HepG2 (cell line): ENCODE measurements at regions not wholly inside any gene's neighbourhood (a gene's known extent, or its start where the extent isn't known, plus 50 kb on each side); places are given as distances from the start of the nearest gene placed in this dataset.

Source experiments
- FOXK2 ChIP-seq: fragments of 450-650 bp; IDR thresholded peaks from 2 replicates; pipeline ENCODE4 v1.6.1; 2016
- GZF1 ChIP-seq: sonication (generic); formaldehyde crosslinking; IDR thresholded peaks from 2 replicates; pipeline ENCODE4 v1.5.1; 2020; ENCODE audit warnings: mild to moderate bottlenecking, missing genetic modification reagents
- MIER2 ChIP-seq: IDR thresholded peaks from 2 replicates; pipeline ENCODE4 v1.6.1; 2016; ENCODE audit warnings: missing biosample characterization, missing genetic modification reagents
- MLLT10 ChIP-seq: sonication (generic); formaldehyde crosslinking; IDR thresholded peaks from 2 replicates; pipeline ENCODE4 v1.4.0; 2020; ENCODE audit warnings: missing genetic modification reagents
- RXRB ChIP-seq: IDR thresholded peaks from 2 replicates; pipeline ENCODE4 v1.6.1; 2016; ENCODE audit warnings: borderline replicate concordance, missing genetic modification reagents, missing compliant biosample characterization
- THRA ChIP-seq: sonication (generic); formaldehyde crosslinking; IDR thresholded peaks from 2 replicates; pipeline ENCODE4 v1.4.0; 2020; ENCODE audit warnings: missing genetic modification reagents, borderline replicate concordance
- ZBTB39 ChIP-seq: sonication (generic); formaldehyde crosslinking; IDR thresholded peaks from 2 replicates; pipeline ENCODE4 v1.5.0; 2020; ENCODE audit warnings: missing genetic modification reagents
- ZNF138 ChIP-seq: sonication (generic); formaldehyde crosslinking; IDR thresholded peaks from 2 replicates; pipeline ENCODE4 v1.5.0; 2020; ENCODE audit warnings: mild to moderate bottlenecking, low read depth, missing genetic modification reagents
- ZNF281 ChIP-seq: sonication (generic); formaldehyde crosslinking; IDR thresholded peaks from 2 replicates; pipeline ENCODE4 v1.4.0; 2020; ENCODE audit warnings: missing genetic modification reagents, borderline replicate concordance
- ZNF30 ChIP-seq: sonication (generic); formaldehyde crosslinking; IDR thresholded peaks from 2 replicates; pipeline ENCODE4 v1.5.0; 2020; ENCODE audit warnings: mild to moderate bottlenecking, missing genetic modification reagents
- ZNF367 ChIP-seq: sonication (generic); formaldehyde crosslinking; IDR thresholded peaks from 2 replicates; pipeline ENCODE4 v1.4.0; 2020; ENCODE audit warnings: missing genetic modification reagents, borderline replicate concordance
- ZNF770 ChIP-seq: sonication (generic); formaldehyde crosslinking; IDR thresholded peaks from 2 replicates; pipeline ENCODE4 v1.5.0; 2020; ENCODE audit warnings: mild to moderate bottlenecking, missing genetic modification reagents
- TF ChIP-seq, protein P1 (sequence below): IDR thresholded peaks from 2 replicates; pipeline ENCODE4 v1.6.1; 2012; ENCODE audit warnings: low read depth, low read length, improper control_type of control experiment
- TF ChIP-seq, protein P2 (sequence below): sonication (generic); formaldehyde crosslinking; IDR thresholded peaks from 2 replicates; pipeline ENCODE4 v1.4.0; 2020; ENCODE audit warnings: missing genetic modification reagents

DNA sequence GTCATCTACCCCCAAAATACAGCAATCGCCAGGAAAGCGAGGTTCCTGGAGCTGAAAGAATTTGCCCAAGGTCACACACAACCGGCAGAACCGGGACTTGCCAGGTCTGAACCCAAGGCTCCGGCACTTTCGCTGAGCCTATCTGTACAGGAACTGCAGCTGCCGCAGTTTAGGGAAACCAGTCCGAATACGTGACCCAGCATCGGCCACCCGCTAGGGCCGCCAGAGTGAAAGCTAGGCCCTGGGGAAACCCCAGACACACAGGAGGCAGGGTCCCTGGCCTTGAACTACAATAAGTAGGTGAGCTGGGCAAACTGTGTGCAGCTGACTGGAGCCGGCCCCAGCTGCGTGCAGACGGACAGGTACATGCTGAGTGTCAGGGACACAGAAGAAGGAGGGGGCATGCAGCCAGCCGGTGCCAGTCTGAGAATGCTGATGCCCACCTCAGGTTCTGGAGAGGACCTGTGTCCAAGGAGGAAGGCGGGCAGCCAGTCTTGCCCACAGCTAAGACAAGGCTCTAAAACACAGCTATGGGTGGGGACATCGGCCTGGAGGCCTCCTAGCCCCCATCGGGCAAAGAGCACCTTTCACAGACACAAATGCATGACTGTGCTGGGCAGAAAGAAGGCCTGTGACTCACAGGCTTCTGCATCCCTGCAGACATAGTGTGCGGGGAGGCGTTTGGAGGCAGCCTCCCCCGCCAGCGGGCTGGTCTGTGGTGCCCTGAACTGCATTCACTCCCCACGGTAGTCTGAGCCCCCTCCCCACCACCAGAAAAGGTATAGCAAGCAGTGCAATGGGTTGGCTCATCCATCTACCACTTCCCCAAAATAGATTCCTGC lies 107.4 kb upstream of the ID2 start (continued):
- TF ChIP-seq ZNF770 (CRISPR knock-in tag) (peak; percentile 83), MLLT10 (CRISPR knock-in tag) (no peak), ZNF281 (CRISPR knock-in tag) (peak; percentile 96), MIER2 (no peak), GZF1 (peak; percentile 73; the same call in 1 of the 2 replicates), ZNF30 (CRISPR knock-in tag) (0 out of 2 replicates have a peak, but pooled peaks have one; percentile 10), THRA (CRISPR knock-in tag) (peak; percentile 80; the same call in 1 of the 2 replicates), FOXK2 (peak; percentile 15; the same call in 1 of the 2 replicates), RXRB (CRISPR knock-in tag) (peak; percentile 97), ZBTB39 (CRISPR knock-in tag) (no peak), ZNF138 (CRISPR knock-in tag) (no peak), ZNF367 (CRISPR knock-in tag) (no peak)
- TF ChIP-seq, protein P1, sequence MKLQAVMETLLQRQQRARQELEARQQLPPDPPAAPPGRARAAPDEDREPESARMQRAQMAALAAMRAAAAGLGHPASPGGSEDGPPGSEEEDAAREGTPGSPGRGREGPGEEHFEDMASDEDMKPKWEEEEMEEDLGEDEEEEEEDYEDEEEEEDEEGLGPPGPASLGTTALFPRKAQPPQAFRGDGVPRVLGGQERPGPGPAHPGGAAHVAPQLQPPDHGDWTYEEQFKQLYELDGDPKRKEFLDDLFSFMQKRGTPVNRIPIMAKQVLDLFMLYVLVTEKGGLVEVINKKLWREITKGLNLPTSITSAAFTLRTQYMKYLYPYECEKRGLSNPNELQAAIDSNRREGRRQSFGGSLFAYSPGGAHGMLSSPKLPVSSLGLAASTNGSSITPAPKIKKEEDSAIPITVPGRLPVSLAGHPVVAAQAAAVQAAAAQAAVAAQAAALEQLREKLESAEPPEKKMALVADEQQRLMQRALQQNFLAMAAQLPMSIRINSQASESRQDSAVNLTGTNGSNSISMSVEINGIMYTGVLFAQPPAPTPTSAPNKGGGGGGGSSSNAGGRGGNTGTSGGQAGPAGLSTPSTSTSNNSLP: no peak
- TF ChIP-seq, protein P2, sequence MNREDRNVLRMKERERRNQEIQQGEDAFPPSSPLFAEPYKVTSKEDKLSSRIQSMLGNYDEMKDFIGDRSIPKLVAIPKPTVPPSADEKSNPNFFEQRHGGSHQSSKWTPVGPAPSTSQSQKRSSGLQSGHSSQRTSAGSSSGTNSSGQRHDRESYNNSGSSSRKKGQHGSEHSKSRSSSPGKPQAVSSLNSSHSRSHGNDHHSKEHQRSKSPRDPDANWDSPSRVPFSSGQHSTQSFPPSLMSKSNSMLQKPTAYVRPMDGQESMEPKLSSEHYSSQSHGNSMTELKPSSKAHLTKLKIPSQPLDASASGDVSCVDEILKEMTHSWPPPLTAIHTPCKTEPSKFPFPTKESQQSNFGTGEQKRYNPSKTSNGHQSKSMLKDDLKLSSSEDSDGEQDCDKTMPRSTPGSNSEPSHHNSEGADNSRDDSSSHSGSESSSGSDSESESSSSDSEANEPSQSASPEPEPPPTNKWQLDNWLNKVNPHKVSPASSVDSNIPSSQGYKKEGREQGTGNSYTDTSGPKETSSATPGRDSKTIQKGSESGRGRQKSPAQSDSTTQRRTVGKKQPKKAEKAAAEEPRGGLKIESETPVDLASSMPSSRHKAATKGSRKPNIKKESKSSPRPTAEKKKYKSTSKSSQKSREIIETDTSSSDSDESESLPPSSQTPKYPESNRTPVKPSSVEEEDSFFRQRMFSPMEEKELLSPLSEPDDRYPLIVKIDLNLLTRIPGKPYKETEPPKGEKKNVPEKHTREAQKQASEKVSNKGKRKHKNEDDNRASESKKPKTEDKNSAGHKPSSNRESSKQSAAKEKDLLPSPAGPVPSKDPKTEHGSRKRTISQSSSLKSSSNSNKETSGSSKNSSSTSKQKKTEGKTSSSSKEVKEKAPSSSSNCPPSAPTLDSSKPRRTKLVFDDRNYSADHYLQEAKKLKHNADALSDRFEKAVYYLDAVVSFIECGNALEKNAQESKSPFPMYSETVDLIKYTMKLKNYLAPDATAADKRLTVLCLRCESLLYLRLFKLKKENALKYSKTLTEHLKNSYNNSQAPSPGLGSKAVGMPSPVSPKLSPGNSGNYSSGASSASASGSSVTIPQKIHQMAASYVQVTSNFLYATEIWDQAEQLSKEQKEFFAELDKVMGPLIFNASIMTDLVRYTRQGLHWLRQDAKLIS: no peak
